GM12878 (cell line): ENCODE measurements at regions not wholly inside any gene's neighbourhood (a gene's known extent, or its start where the extent isn't known, plus 50 kb on each side); places are given as distances from the start of the nearest gene placed in this dataset.

Experiments used
- ATAC-seq: fragments of 200-7000 bp; cut with Tn5 transposase; 3 replicates; pipeline ENCODE4 v1.9.1; 2020; ENCODE audit warnings: mild to moderate bottlenecking, moderate library complexity
- BruUV-seq: library from RNA; stranded (reverse); fragments of 400-500 nt; replicated peaks from 2 replicates; lab custom pipeline; 2021; lab: Mats Ljungman, UMichigan
- CTCF ChIA-PET: fragments of 300-600 bp; sonication (Branson Sonifier 250); formaldehyde crosslinking; extraction: SDS; loops from one replicate; lab custom pipeline; 2021; ENCODE audit warnings: inconsistent platforms; lab: Yijun Ruan, JAX
- POLR2A ChIA-PET: fragments of 350-600 bp; formaldehyde crosslinking; extraction: SDS; loops from one replicate; lab custom pipeline; 2021; ENCODE audit warnings: inconsistent platforms; lab: Charles Lee
- RAD21 ChIA-PET: fragments of 300-600 bp; sonication (Branson Sonifier 250); formaldehyde crosslinking; loops from one replicate; lab custom pipeline; 2023; ENCODE audit warnings: antibody characterized with exemption; ENCODE audit not compliant: unreplicated experiment; lab: Charles Lee
- SMC1A ChIA-PET: fragments of 300-600 bp; sonication (Branson Sonifier 250); formaldehyde crosslinking; loops from one replicate; lab custom pipeline; 2023; ENCODE audit not compliant: unreplicated experiment, uncharacterized antibody; lab: Charles Lee
- DNase-seq: peaks from one replicate; pipeline ENCODE4 v3.0.0-alpha.2; 2011; ENCODE audit warnings: low read depth, low spot score
- FAIRE-seq: peaks from 3 replicates; lab custom pipeline; 2011; peaks lifted over from hg19 to GRCh38; lab: Jason Lieb, UNC
- H2AFZ ChIP-seq: 2 replicates; pipeline ENCODE4 v1.6.0; 2011; ENCODE audit warnings: low read depth, low read length, control low read depth; ENCODE audit not compliant: control insufficient read depth
- H3K27ac ChIP-seq: 2 replicates; pipeline ENCODE4 v1.5.1; 2011; ENCODE audit warnings: control low read depth; ENCODE audit not compliant: control insufficient read depth, insufficient read depth
- H3K27me3 ChIP-seq, 2 experiments: replicated peaks in 1 of 2; 2 replicates each; pipeline versions ENCODE4 v1.6.0 to v1.6.1; 2011; ENCODE audit warnings: low read length in 1 of 2; ENCODE audit not compliant: control insufficient read depth in 2 of 2, insufficient read depth in 2 of 2
- H3K36me3 ChIP-seq, 2 experiments: 2 replicates each; pipeline ENCODE4 v1.5.1; 2011; ENCODE audit warnings: low read length in 1 of 2; ENCODE audit not compliant: control insufficient read depth in 2 of 2, insufficient read depth in 2 of 2
- H3K4me1 ChIP-seq: 2 replicates; pipeline ENCODE4 v1.6.1; 2011; ENCODE audit warnings: mild to moderate bottlenecking, low read length, moderate library complexity, mixed read lengths; ENCODE audit not compliant: control insufficient read depth, insufficient read depth
- H3K4me2 ChIP-seq: 2 replicates; pipeline ENCODE4 v1.6.0; 2011; ENCODE audit warnings: control low read depth; ENCODE audit not compliant: control insufficient read depth, insufficient read depth
- H3K4me3 ChIP-seq: fragments of 200-600 bp; sonication (generic); 2 replicates; pipeline ENCODE4 v1.5.1; 2016
- H3K79me2 ChIP-seq: 2 replicates; pipeline ENCODE4 v1.6.0; 2011; ENCODE audit warnings: low read length; ENCODE audit not compliant: control insufficient read depth, insufficient read depth
- H3K9ac ChIP-seq: 2 replicates; pipeline ENCODE4 v1.8.0; 2011; ENCODE audit warnings: low read length, control low read depth, mixed read lengths; ENCODE audit not compliant: control insufficient read depth, insufficient read depth
- H3K9me3 ChIP-seq: replicated peaks from 3 replicates; pipeline ENCODE4 v1.5.1; 2011; ENCODE audit warnings: mild to moderate bottlenecking, low read length; ENCODE audit not compliant: control insufficient read depth, insufficient read depth
- H4K20me1 ChIP-seq: 2 replicates; pipeline ENCODE4 v1.6.0; 2011; ENCODE audit not compliant: control insufficient read depth, insufficient read depth
- CBFB ChIP-seq: IDR thresholded peaks from 2 replicates; pipeline ENCODE4 v1.6.1; 2016; ENCODE audit warnings: antibody characterized with exemption, low read depth
- CREM ChIP-seq: IDR thresholded peaks from 2 replicates; pipeline ENCODE4 v1.6.1; 2014; ENCODE audit warnings: antibody characterized with exemption, low read depth
- EED ChIP-seq: sonication (generic); IDR thresholded peaks from 2 replicates; pipeline ENCODE4 v1.6.1; 2016; ENCODE audit warnings: antibody characterized with exemption, low read depth
- ETV6 ChIP-seq, 2 experiments: fragments of 450-650 bp in 1 of 2; IDR thresholded peaks in 1 of 2; conservative IDR thresholded peaks in 1 of 2; 2 replicates each; pipeline ENCODE4 v1.6.1; 2014; ENCODE audit warnings: antibody characterized with exemption in 1 of 2, borderline replicate concordance in 1 of 2, low read depth in 1 of 2, mild to moderate bottlenecking in 1 of 2, moderate library complexity in 1 of 2
- EZH2 ChIP-seq: IDR thresholded peaks from 2 replicates; pipeline ENCODE4 v1.6.1; 2012; ENCODE audit warnings: low read depth, mild to moderate bottlenecking, control low read depth, inconsistent platforms, low read length, borderline replicate concordance; ENCODE audit not compliant: control insufficient read depth
- GABPA ChIP-seq: IDR thresholded peaks from 2 replicates; pipeline ENCODE4 v1.6.1; 2014; ENCODE audit warnings: antibody characterized with exemption, low read depth, mild to moderate bottlenecking, inconsistent platforms
- IKZF2 ChIP-seq, 2 experiments: fragments of 450-650 bp; IDR thresholded peaks; 2 replicates each; pipeline ENCODE4 v1.6.1; 2017; ENCODE audit warnings: mild to moderate bottlenecking in 2 of 2, moderate library complexity in 2 of 2
- MYC ChIP-seq: IDR thresholded peaks from 2 replicates; pipeline ENCODE4 v1.6.1; 2011; ENCODE audit warnings: mild to moderate bottlenecking, low read length, moderate library complexity, inconsistent platforms; ENCODE audit not compliant: insufficient read depth, insufficient replicate concordance, insufficient read length, severe bottlenecking
- NFYB ChIP-seq: IDR thresholded peaks from 2 replicates; pipeline ENCODE4 v1.6.1; 2011; ENCODE audit warnings: low read depth, mild to moderate bottlenecking, low read length, improper control_type of control experiment, moderate library complexity; ENCODE audit not compliant: insufficient read depth
- RAD51 ChIP-seq: fragments of 450-650 bp; IDR thresholded peaks from 2 replicates; pipeline ENCODE4 v1.6.1; 2016; ENCODE audit warnings: moderate library complexity, mild to moderate bottlenecking, inconsistent platforms
- ZNF384 ChIP-seq: IDR thresholded peaks from 2 replicates; pipeline ENCODE4 v1.6.1; 2012; ENCODE audit warnings: low read depth, mild to moderate bottlenecking, low read length, improper control_type of control experiment, borderline replicate concordance
- WGBS: methylation state at CpG from one replicate; pipeline ENCODE4 v1.1.6; 2016; ENCODE audit warnings: low lambda C conversion rate; ENCODE audit not compliant: insufficient replicate concordance, insufficient coverage; ENCODE audit errors: missing lambda C conversion rate; 5-methylcytosine and 5-hydroxymethylcytosine counted together
- in situ Hi-C: fragments of 300-500 bp; cut with MboI; formaldehyde crosslinking; loops from 9 replicates; pipeline ENCODE4 v1.14.3; 2018; ENCODE audit warnings: mixed read lengths
- intact Hi-C: fragments of 100-400 bp; cut with micrococcal nuclease; formaldehyde crosslinking; loops from one replicate; pipeline ENCODE4 v1.14.2; 2022; ENCODE audit not compliant: unreplicated experiment
- TF ChIP-seq, protein P1 (sequence below): fragments of 150-350 bp; IDR thresholded peaks from 2 replicates; pipeline ENCODE4 v1.6.1; 2016; ENCODE audit warnings: low read depth, low read length

DNA sequence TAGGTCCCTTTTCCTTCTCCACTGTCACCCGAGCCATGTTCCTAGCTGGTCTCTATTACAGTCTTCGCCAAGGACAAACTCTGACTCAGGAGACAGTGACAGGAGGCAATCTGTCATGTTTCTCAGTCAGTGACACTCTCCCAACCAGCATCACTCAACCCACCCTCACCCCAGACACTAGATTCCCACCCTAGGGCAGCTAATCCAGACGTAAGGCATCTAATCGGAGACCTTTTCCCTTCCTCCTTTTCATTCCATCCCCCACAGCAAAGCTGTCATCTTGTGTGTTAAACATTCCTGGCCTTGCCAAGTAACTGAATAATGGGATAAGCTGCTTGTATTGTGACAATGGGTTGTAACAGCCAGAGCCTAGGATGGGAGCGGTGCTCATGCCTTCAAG, 95.2 kb downstream of the SNX18 start (continued):
- no peak for TF ChIP-seq ETV6 (conservative IDR thresholded peaks at IDR 0.05 in 1 of 2, IDR thresholded peaks at IDR 0.05 in 1 of 2; ENCODE audit: borderline replicate concordance in 1 of 2, low read depth in 1 of 2)
- no peak for TF ChIP-seq EED
- no peak for TF ChIP-seq MYC
- no peak for TF ChIP-seq ZNF384
- no peak for TF ChIP-seq CREM

DNA sequence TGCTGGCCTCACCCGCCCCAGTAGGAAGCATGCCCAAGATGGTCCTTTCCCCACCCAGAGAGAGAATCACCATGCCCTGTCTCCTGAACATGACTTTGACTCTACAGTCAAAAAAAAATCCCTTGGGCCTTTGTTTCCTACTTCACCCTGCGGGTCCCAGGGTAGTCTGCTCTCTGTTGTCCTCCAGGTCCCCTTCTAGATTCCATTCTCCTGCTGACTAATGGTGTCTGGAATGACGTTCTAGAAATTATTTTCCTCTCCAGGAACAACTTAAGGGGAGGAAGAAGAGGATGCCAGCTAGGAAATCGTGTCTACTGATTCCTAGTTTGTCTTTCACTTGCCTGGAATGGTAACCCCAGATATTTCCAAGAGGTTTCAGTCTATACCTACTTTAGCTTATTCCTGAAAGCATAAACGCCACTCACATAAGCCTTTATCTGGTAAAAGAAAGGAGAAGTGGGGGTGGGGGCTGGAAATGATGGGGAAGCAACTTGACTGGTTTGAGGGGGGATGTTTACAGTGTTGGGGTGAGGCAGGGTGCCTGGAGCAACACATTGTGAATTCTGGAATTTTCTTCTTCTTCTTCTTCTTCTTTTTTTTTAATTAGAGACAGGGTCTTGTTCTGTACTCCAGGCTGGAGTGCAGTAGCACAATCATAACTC, 93.9 kb downstream of the SNX18 start:
- Histone ChIP-seq H3K36me3 (no peaks in the 10 kb centered on the region), H3K9ac (no peak overlapping the region), H3K4me2 (no peak overlapping the region), H3K27me3 (0 out of 4 replicates have a peak, but pooled peaks cover 0 to 2% of the 10 kb centered on the region in 2 experiments), H4K20me1 (no peaks in the 10 kb centered on the region), H3K4me3 (no peak overlapping the region), H3K9me3 (peaks cover 7% of the 10 kb centered on the region; the same call in 2 of the 3 replicates), H2AFZ (no peak overlapping the region), H3K79me2 (no peaks in the 10 kb centered on the region), H3K27ac (no peak overlapping the region), H3K4me1 (peaks cover 6% of the 10 kb centered on the region)
- FAIRE-seq (no peak), DNase-seq (no peak), ATAC-seq (no peak)
- CTCF ChIA-PET = interaction anchor here (1.2 kb wide), 1 partner anchor 27 kb away, joined by 4 read pairs; no protein-coding TSS in a partner anchor
- POLR2A ChIA-PET = no interaction called here
- WGBS = 5% methylated on average over 5 of the region's 5 CpGs
- SMC1A ChIA-PET = interaction anchor here (0.9 to 1.4 kb wide), 2 partner anchors 34 to 35 kb away, joined by 3 to 5 read pairs; no protein-coding TSS in a partner anchor
- in situ Hi-C loops = no loop called here
- TF ChIP-seq EZH2 (no peak), RAD51 (no peak), ETV6 (conservative IDR thresholded peaks at IDR 0.05 in 1 of 2, IDR thresholded peaks at IDR 0.05 in 1 of 2; ENCODE audit: borderline replicate concordance in 1 of 2, low read depth in 1 of 2) (no peak), IKZF2 (IDR thresholded peaks at IDR 0.05) (no peak), CBFB (no peak), GABPA (no peak), NFYB (no peak)
- TF ChIP-seq, protein P1, sequence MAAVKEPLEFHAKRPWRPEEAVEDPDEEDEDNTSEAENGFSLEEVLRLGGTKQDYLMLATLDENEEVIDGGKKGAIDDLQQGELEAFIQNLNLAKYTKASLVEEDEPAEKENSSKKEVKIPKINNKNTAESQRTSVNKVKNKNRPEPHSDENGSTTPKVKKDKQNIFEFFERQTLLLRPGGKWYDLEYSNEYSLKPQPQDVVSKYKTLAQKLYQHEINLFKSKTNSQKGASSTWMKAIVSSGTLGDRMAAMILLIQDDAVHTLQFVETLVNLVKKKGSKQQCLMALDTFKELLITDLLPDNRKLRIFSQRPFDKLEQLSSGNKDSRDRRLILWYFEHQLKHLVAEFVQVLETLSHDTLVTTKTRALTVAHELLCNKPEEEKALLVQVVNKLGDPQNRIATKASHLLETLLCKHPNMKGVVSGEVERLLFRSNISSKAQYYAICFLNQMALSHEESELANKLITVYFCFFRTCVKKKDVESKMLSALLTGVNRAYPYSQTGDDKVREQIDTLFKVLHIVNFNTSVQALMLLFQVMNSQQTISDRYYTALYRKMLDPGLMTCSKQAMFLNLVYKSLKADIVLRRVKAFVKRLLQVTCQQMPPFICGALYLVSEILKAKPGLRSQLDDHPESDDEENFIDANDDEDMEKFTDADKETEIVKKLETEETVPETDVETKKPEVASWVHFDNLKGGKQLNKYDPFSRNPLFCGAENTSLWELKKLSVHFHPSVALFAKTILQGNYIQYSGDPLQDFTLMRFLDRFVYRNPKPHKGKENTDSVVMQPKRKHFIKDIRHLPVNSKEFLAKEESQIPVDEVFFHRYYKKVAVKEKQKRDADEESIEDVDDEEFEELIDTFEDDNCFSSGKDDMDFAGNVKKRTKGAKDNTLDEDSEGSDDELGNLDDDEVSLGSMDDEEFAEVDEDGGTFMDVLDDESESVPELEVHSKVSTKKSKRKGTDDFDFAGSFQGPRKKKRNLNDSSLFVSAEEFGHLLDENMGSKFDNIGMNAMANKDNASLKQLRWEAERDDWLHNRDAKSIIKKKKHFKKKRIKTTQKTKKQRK = no peak
- no TSS peak for BruUV-seq
- intact Hi-C loops = no loop called here
- RAD21 ChIA-PET = interaction anchor here (1.3 kb wide), 1 partner anchor 234 kb away, joined by 3 read pairs; no protein-coding TSS in a partner anchor
